Duodenal mucosa (tissue), 2 donors: ENCODE measurements at regions not wholly inside any gene's neighbourhood (a gene's known extent, or its start where the extent isn't known, plus 50 kb on each side); places are given as distances from the start of the nearest gene placed in this dataset.
"Not testable (repeated sequence)": the region's sequence is repeated elsewhere in the genome, so short reads cannot be mapped to it uniquely, and the experiment has no call there.

Experiments used
- H3K27ac ChIP-seq: one replicate; pipeline ENCODE4 v1.7.0; 2013; ENCODE audit warnings: low read depth, low read length
- H3K27me3 ChIP-seq, 2 donors: one replicate each; pipeline ENCODE4 v1.7.0; 2013; ENCODE audit warnings: low read length in 2 of 2, control low read depth in 1 of 2; ENCODE audit not compliant: insufficient read depth in 2 of 2, control insufficient read depth in 1 of 2
- H3K36me3 ChIP-seq, 2 donors: one replicate each; pipeline ENCODE4 v1.7.0; 2013; ENCODE audit warnings: low read length in 2 of 2, control low read depth in 1 of 2; ENCODE audit not compliant: insufficient read depth in 2 of 2, control insufficient read depth in 1 of 2
- H3K4me1 ChIP-seq, 2 donors: one replicate each; pipeline ENCODE4 v1.7.0; 2013; ENCODE audit warnings: low read length in 2 of 2, control low read depth in 1 of 2; ENCODE audit not compliant: insufficient read depth in 2 of 2, control insufficient read depth in 1 of 2
- H3K4me3 ChIP-seq, 2 donors: one replicate each; pipeline ENCODE4 v1.7.0; 2013; ENCODE audit warnings: low read length in 2 of 2, low read depth in 1 of 2
- H3K9ac ChIP-seq, 2 donors: one replicate each; pipeline ENCODE4 v1.7.0; 2013; ENCODE audit warnings: low read length in 2 of 2, low read depth in 1 of 2
- H3K9me3 ChIP-seq, 2 donors: one replicate each; pipeline ENCODE4 v1.7.0; 2013; ENCODE audit warnings: low read length in 2 of 2, control low read depth in 1 of 2; ENCODE audit not compliant: control insufficient read depth in 1 of 2

GRCh38 chr3:66934725-66935124, 63.4 kb upstream of the KBTBD8 start:
- Histone ChIP-seq H3K9ac (no peak overlapping the region), H3K27me3 (no peaks in the 10 kb centered on the region), H3K4me1 (peaks cover 9 to 16% of the 10 kb centered on the region in 2 donors), H3K4me3 (no peak overlapping the region), H3K9me3 (no peaks in the 10 kb centered on the region), H3K27ac (no peak overlapping the region), H3K36me3 (no peaks in the 10 kb centered on the region)

GRCh38 chr3:66937041-66937440, 61.1 kb upstream of the KBTBD8 start:
- not testable (repeated sequence) for H3K4me3 ChIP-seq, H3K27ac ChIP-seq, H3K9me3 ChIP-seq, H3K9ac ChIP-seq, H3K4me1 ChIP-seq, H3K36me3 ChIP-seq, H3K27me3 ChIP-seq

GRCh38 chr3:66938338-66938963, 59.7 kb upstream of the KBTBD8 start:
- H3K27me3 ChIP-seq, result no peaks in the 10 kb centered on the region
- no peak overlapping the region for H3K4me3 ChIP-seq
- H3K9me3 ChIP-seq, result no peaks in the 10 kb centered on the region
- no peaks in the 10 kb centered on the region for H3K36me3 ChIP-seq
- H3K27ac ChIP-seq, result no peak overlapping the region
- peaks cover 0 to 7% of the 10 kb centered on the region in 2 donors for H3K4me1 ChIP-seq
- H3K9ac ChIP-seq, result no peak overlapping the region

GRCh38 chr3:66948041-66948440, 50.1 kb upstream of the KBTBD8 start:
- H3K4me3 ChIP-seq, result no peak overlapping the region
- no peaks in the 10 kb centered on the region for H3K9me3 ChIP-seq
- H3K27me3 ChIP-seq, result no peaks in the 10 kb centered on the region
- H3K4me1 ChIP-seq, result peaks cover 0 to 15% of the 10 kb centered on the region in 2 donors
- no peak overlapping the region for H3K9ac ChIP-seq
- no peak overlapping the region for H3K27ac ChIP-seq
- no peaks in the 10 kb centered on the region for H3K36me3 ChIP-seq
